DOHH2 (cell line): ENCODE measurements at regions not wholly inside any gene's neighbourhood (a gene's known extent, or its start where the extent isn't known, plus 50 kb on each side); places are given as distances from the start of the nearest gene placed in this dataset.

Experiments used
- H3F3A ChIP-seq: fragments of 200-600 bp; sonication (generic), shearing (Covaris generic); 2 replicates; pipeline ENCODE4 v1.6.0; 2016; ENCODE audit warnings: antibody characterized with exemption, mild to moderate bottlenecking; ENCODE audit not compliant: control insufficient read depth, insufficient read depth
- H3K27ac ChIP-seq: fragments of 200-600 bp; sonication (generic); 2 replicates; pipeline ENCODE4 v1.5.1; 2014; ENCODE audit warnings: low read depth, mild to moderate bottlenecking, low read length, moderate library complexity
- H3K27me3 ChIP-seq: fragments of 200-600 bp; sonication (generic); 2 replicates; pipeline ENCODE4 v1.6.1; 2014; ENCODE audit warnings: mild to moderate bottlenecking, low read length, mixed read lengths; ENCODE audit not compliant: control insufficient read depth
- H3K36me3 ChIP-seq: fragments of 200-600 bp; sonication (generic); 2 replicates; pipeline ENCODE4 v1.6.1; 2014; ENCODE audit warnings: mild to moderate bottlenecking, low read length, moderate library complexity, mixed read lengths; ENCODE audit not compliant: control insufficient read depth
- H3K4me1 ChIP-seq: fragments of 200-600 bp; sonication (generic); 2 replicates; pipeline ENCODE4 v1.6.1; 2014; ENCODE audit warnings: mild to moderate bottlenecking, low read length, mixed read lengths; ENCODE audit not compliant: control insufficient read depth
- H3K4me2 ChIP-seq: fragments of 200-600 bp; sonication (generic); 2 replicates; pipeline ENCODE4 v1.6.0; 2014; ENCODE audit warnings: mild to moderate bottlenecking, low read length, moderate library complexity
- H3K4me3 ChIP-seq: fragments of 200-600 bp; sonication (generic); 2 replicates; pipeline ENCODE4 v1.5.1; 2014; ENCODE audit warnings: mild to moderate bottlenecking, low read length, mixed read lengths
- H3K79me2 ChIP-seq: fragments of 200-600 bp; sonication (generic); 2 replicates; pipeline ENCODE4 v1.6.1; 2014; ENCODE audit warnings: mild to moderate bottlenecking, low read length, mixed read lengths; ENCODE audit not compliant: control insufficient read depth
- H3K9me2 ChIP-seq: fragments of 200-600 bp; sonication (generic); replicated peaks from 2 replicates; pipeline ENCODE4 v1.6.1; 2014; ENCODE audit warnings: mild to moderate bottlenecking, low read length, mixed read lengths; ENCODE audit not compliant: control insufficient read depth
- H3K9me3 ChIP-seq: fragments of 200-600 bp; sonication (generic); 2 replicates; pipeline ENCODE4 v1.6.1; 2014; ENCODE audit warnings: antibody characterized with exemption, low read length, mixed read lengths; ENCODE audit not compliant: control insufficient read depth, insufficient read depth
- H4K20me1 ChIP-seq: fragments of 200-600 bp; sonication (generic); 2 replicates; pipeline ENCODE4 v1.6.0; 2014; ENCODE audit warnings: low read depth, mild to moderate bottlenecking, antibody characterized with exemption, low read length, moderate library complexity; ENCODE audit not compliant: control insufficient read depth, insufficient read depth
- CTCF ChIP-seq: fragments of 200-600 bp; sonication (generic); IDR thresholded peaks from one replicate; pipeline ENCODE4 v1.5.1; 2014; ENCODE audit warnings: antibody characterized with exemption, mild to moderate bottlenecking, low read depth, low read length; ENCODE audit not compliant: poor library complexity, severe bottlenecking
- EZH2phosphoT487 ChIP-seq: fragments of 200-600 bp; sonication (generic); IDR thresholded peaks from 2 replicates; pipeline ENCODE4 v1.6.1; 2017; ENCODE audit warnings: borderline replicate concordance, mild to moderate bottlenecking, antibody characterized with exemption, low read length, moderate library complexity, mixed read lengths

GRCh38 chr22:34950489-34950888 lies 115.5 kb upstream of the ISX start:
- H4K20me1 ChIP-seq = no peaks in the 10 kb centered on the region
- H3F3A ChIP-seq = no peaks in the 10 kb centered on the region
- H3K4me1 ChIP-seq = no peaks in the 10 kb centered on the region
- H3K27ac ChIP-seq = no peak overlapping the region
- H3K36me3 ChIP-seq = no peaks in the 10 kb centered on the region
- TF ChIP-seq EZH2phosphoT487 (no peak), CTCF (no peak)
- H3K4me3 ChIP-seq = no peak overlapping the region
- no peaks in the 10 kb centered on the region for H3K9me3 ChIP-seq
- H3K79me2 ChIP-seq = no peaks in the 10 kb centered on the region
- H3K9me2 ChIP-seq = no peaks in the 10 kb centered on the region
- H3K27me3 ChIP-seq = no peaks in the 10 kb centered on the region
- no peak overlapping the region for H3K4me2 ChIP-seq

GRCh38 chr22:34951212-34951611 lies 114.7 kb upstream of the ISX start:
- Histone ChIP-seq H4K20me1 (no peaks in the 10 kb centered on the region), H3K27me3 (no peaks in the 10 kb centered on the region), H3K4me1 (no peaks in the 10 kb centered on the region), H3K36me3 (no peaks in the 10 kb centered on the region), H3K79me2 (no peaks in the 10 kb centered on the region), H3F3A (no peaks in the 10 kb centered on the region), H3K4me2 (no peak overlapping the region), H3K9me3 (no peaks in the 10 kb centered on the region), H3K4me3 (no peak overlapping the region), H3K9me2 (no peaks in the 10 kb centered on the region), H3K27ac (no peak overlapping the region)
- no peak for TF ChIP-seq CTCF
- TF ChIP-seq EZH2phosphoT487 = no peak

- H3K79me2 ChIP-seq = no peaks in the 10 kb centered on the region
- H3K27me3 ChIP-seq = no peaks in the 10 kb centered on the region
- H3K4me2 ChIP-seq = no peak overlapping the region
- no peaks in the 10 kb centered on the region for H4K20me1 ChIP-seq
- H3K4me3 ChIP-seq = no peak overlapping the region
- H3K4me1 ChIP-seq = no peaks in the 10 kb centered on the region
- no peaks in the 10 kb centered on the region for H3K9me2 ChIP-seq
- no peaks in the 10 kb centered on the region for H3K9me3 ChIP-seq
- H3K36me3 ChIP-seq = no peaks in the 10 kb centered on the region
- H3K27ac ChIP-seq = no peak overlapping the region
- H3F3A ChIP-seq = no peaks in the 10 kb centered on the region
- no peak for TF ChIP-seq CTCF
- no peak for TF ChIP-seq EZH2phosphoT487
Observed at GRCh38 chr22:34960005-34960404, 106.0 kb upstream of the ISX start.
